SHP77 (cell line): ENCODE measurements at regions not wholly inside any gene's neighbourhood (a gene's known extent, or its start where the extent isn't known, plus 50 kb on each side); places are given as distances from the start of the nearest gene placed in this dataset.
"Not testable (repeated sequence)": the region's sequence is repeated elsewhere in the genome, so short reads cannot be mapped to it uniquely, and the experiment has no call there.

Source experiments
- DNase-seq, 2 experiments: peaks; one replicate each; lab custom pipeline; 2025; lab: John Stamatoyannopoulos, UW

GRCh38 chr1:106412321-106412720 lies 644.2 kb upstream of the PRMT6 start:
- DNase-seq = not testable (repeated sequence)

GRCh38 chr1:106435269-106435668 lies 621.2 kb upstream of the PRMT6 start:
- DNase-seq = no peak

GRCh38 chr1:106439475-106439874 lies 617.0 kb upstream of the PRMT6 start:
- DNase-seq = no peak

- no peak for DNase-seq
Observed at GRCh38 chr1:106447466-106447865, 609.0 kb upstream of the PRMT6 start.

- DNase-seq = no peak
Observed at GRCh38 chr1:106456832-106457231, 599.6 kb upstream of the PRMT6 start.

- DNase-seq = no peak
Observed at GRCh38 chr1:106457368-106457767, 599.1 kb upstream of the PRMT6 start.

- DNase-seq = no peak
Observed at GRCh38 chr1:106458866-106459265, 597.6 kb upstream of the PRMT6 start.

- DNase-seq = no peak
Observed at GRCh38 chr1:106459418-106459817, 597.1 kb upstream of the PRMT6 start.

GRCh38 chr1:106465666-106466065 lies 590.8 kb upstream of the PRMT6 start:
- no peak for DNase-seq

GRCh38 chr1:106480629-106481028 lies 575.8 kb upstream of the PRMT6 start:
- no peak for DNase-seq

GRCh38 chr1:106492880-106493279 lies 563.6 kb upstream of the PRMT6 start:
- DNase-seq = no peak

- DNase-seq = no peak
Observed at GRCh38 chr1:106494646-106495045, 561.8 kb upstream of the PRMT6 start.

- no peak for DNase-seq
Observed at GRCh38 chr1:106498238-106498637, 558.2 kb upstream of the PRMT6 start.

GRCh38 chr1:106502659-106503058 lies 553.8 kb upstream of the PRMT6 start:
- no peak for DNase-seq

- peak; percentile 25 to 51 for DNase-seq
Observed at GRCh38 chr1:106515375-106515774, 541.1 kb upstream of the PRMT6 start.

GRCh38 chr1:106517224-106517623 lies 539.2 kb upstream of the PRMT6 start:
- DNase-seq = no peak

- DNase-seq = no peak
Observed at GRCh38 chr1:106523497-106523896, 533.0 kb upstream of the PRMT6 start.

- no peak for DNase-seq
Observed at GRCh38 chr1:106524631-106525030, 531.8 kb upstream of the PRMT6 start.

GRCh38 chr1:106526650-106527049 lies 529.8 kb upstream of the PRMT6 start:
- DNase-seq = no peak

- no peak for DNase-seq
Observed at GRCh38 chr1:106534612-106535011, 521.9 kb upstream of the PRMT6 start.

GRCh38 chr1:106536741-106537140 lies 519.7 kb upstream of the PRMT6 start:
- DNase-seq = no peak

GRCh38 chr1:106548726-106549125 lies 507.7 kb upstream of the PRMT6 start:
- DNase-seq = no peak

- no peak for DNase-seq
Observed at GRCh38 chr1:106554294-106554693, 502.2 kb upstream of the PRMT6 start.

- no peak for DNase-seq
Observed at GRCh38 chr1:106555571-106555970, 500.9 kb upstream of the PRMT6 start.

GRCh38 chr1:106564192-106564591 lies 492.3 kb upstream of the PRMT6 start:
- DNase-seq = no peak
